ENCODE measurements at regions not wholly inside any gene's neighbourhood (a gene's known extent, or its start where the extent isn't known, plus 50 kb on each side); places are given as distances from the start of the nearest gene placed in this dataset.

GRCh38 chr2:223232285-223232684, 180.3 kb downstream of the KCNE4 start:
- Mint-ChIP-seq H3K9me3 (no peaks in the 10 kb centered on the region), H3K36me3 (ENCODE audit: low read depth) (no peaks in the 10 kb centered on the region), H3K27me3 (no peaks in the 10 kb centered on the region), H3K4me3 (no peak overlapping the region), H3K27ac (no peak overlapping the region), H3K4me1 (ENCODE audit: low read depth) (no peaks in the 10 kb centered on the region)
- Histone ChIP-seq H3K4me3 (ENCODE audit: low read length) (no peak overlapping the region), H3K27me3 (ENCODE audit: control insufficient read depth in 1 of 2, insufficient read depth in 2 of 2, low read length in 2 of 2) (no peaks in the 10 kb centered on the region), H3K9me3 (ENCODE audit: control insufficient read depth in 1 of 2, insufficient read depth in 1 of 2, low read length in 2 of 2) (no peaks in the 10 kb centered on the region), H3K36me3 (ENCODE audit: insufficient read depth, low read length) (no peaks in the 10 kb centered on the region), H3K4me1 (ENCODE audit: insufficient read depth, low read length) (no peaks in the 10 kb centered on the region), H3K27ac (ENCODE audit: low read depth in 1 of 2, low read length in 2 of 2) (no peak overlapping the region)
- no peak for DNase-seq
- ATAC-seq (ENCODE audit: poor library complexity) = no peak
- TF ChIP-seq CTCF (IDR thresholded peaks at IDR 0.05) = no peak
- intact Hi-C loops (cut with DNase I, micrococcal nuclease) = no loop called here
- ChIA-PET POLR2A (no interaction called here), CTCF (no interaction called here)

- no peak overlapping the region for H3K27ac ChIP-seq (ENCODE audit: low read depth in 1 of 2, low read length in 2 of 2)
- ChIA-PET CTCF (no interaction called here), POLR2A (no interaction called here)
- Mint-ChIP-seq H3K27ac (no peak overlapping the region), H3K4me1 (ENCODE audit: low read depth) (no peaks in the 10 kb centered on the region), H3K36me3 (ENCODE audit: low read depth) (no peaks in the 10 kb centered on the region), H3K27me3 (no peaks in the 10 kb centered on the region), H3K4me3 (no peak overlapping the region), H3K9me3 (no peaks in the 10 kb centered on the region)
- no peaks in the 10 kb centered on the region for H3K27me3 ChIP-seq (ENCODE audit: control insufficient read depth in 1 of 2, insufficient read depth in 2 of 2, low read length in 2 of 2)
- intact Hi-C loops (cut with DNase I, micrococcal nuclease) = no loop called here
- TF ChIP-seq CTCF (IDR thresholded peaks at IDR 0.05) = no peak
- no peak for ATAC-seq (ENCODE audit: poor library complexity)
- no peaks in the 10 kb centered on the region for H3K36me3 ChIP-seq (ENCODE audit: insufficient read depth, low read length)
- no peak overlapping the region for H3K4me3 ChIP-seq (ENCODE audit: low read length)
- no peaks in the 10 kb centered on the region for H3K9me3 ChIP-seq (ENCODE audit: control insufficient read depth in 1 of 2, insufficient read depth in 1 of 2, low read length in 2 of 2)
- no peak for DNase-seq
- no peaks in the 10 kb centered on the region for H3K4me1 ChIP-seq (ENCODE audit: insufficient read depth, low read length)
Measured at GRCh38 chr2:223232896-223233295, 180.9 kb downstream of the KCNE4 start.

- Histone ChIP-seq H3K9me3 (ENCODE audit: control insufficient read depth in 1 of 2, insufficient read depth in 1 of 2, low read length in 2 of 2) (peaks cover 0 to 4% of the 10 kb centered on the region in 2 experiments), H3K36me3 (ENCODE audit: insufficient read depth, low read length) (no peaks in the 10 kb centered on the region), H3K27me3 (ENCODE audit: control insufficient read depth in 1 of 2, insufficient read depth in 2 of 2, low read length in 2 of 2) (no peaks in the 10 kb centered on the region), H3K4me1 (ENCODE audit: insufficient read depth, low read length) (no peaks in the 10 kb centered on the region), H3K4me3 (ENCODE audit: low read length) (no peak overlapping the region), H3K27ac (ENCODE audit: low read depth in 1 of 2, low read length in 2 of 2) (no peak overlapping the region)
- Mint-ChIP-seq H3K4me3 (no peak overlapping the region), H3K27ac (no peak overlapping the region), H3K36me3 (ENCODE audit: low read depth) (no peaks in the 10 kb centered on the region), H3K9me3 (no peaks in the 10 kb centered on the region), H3K27me3 (no peaks in the 10 kb centered on the region), H3K4me1 (ENCODE audit: low read depth) (no peaks in the 10 kb centered on the region)
- POLR2A ChIA-PET = no interaction called here
- no peak for DNase-seq
- intact Hi-C loops (cut with DNase I, micrococcal nuclease) = no loop called here
- CTCF ChIA-PET = no interaction called here
- TF ChIP-seq CTCF (IDR thresholded peaks at IDR 0.05) = no peak
- no peak for ATAC-seq (ENCODE audit: poor library complexity)
Measured at GRCh38 chr2:223235986-223236385, 184.0 kb downstream of the KCNE4 start.

All from CD4-positive, alpha-beta T cell (primary cell).